K562 (cell line): ENCODE measurements at regions not wholly inside any gene's neighbourhood (a gene's known extent, or its start where the extent isn't known, plus 50 kb on each side); places are given as distances from the start of the nearest gene placed in this dataset.

Experiments used
- ATAC-seq: fragments of 200-7000 bp; cut with Tn5 transposase; 3 replicates; pipeline ENCODE4 v1.9.1; 2020; ENCODE audit warnings: moderate library complexity
- BruUV-seq: library from RNA; stranded (reverse); fragments of 400-500 nt; replicated peaks from 2 replicates; lab custom pipeline; 2021; lab: Mats Ljungman, UMichigan
- CTCF ChIA-PET: fragments of 300-600 bp; formaldehyde crosslinking; extraction: SDS; loops from one replicate; lab custom pipeline; 2021; ENCODE audit warnings: low intra/inter-chr PET ratio; lab: Yijun Ruan, JAX
- POLR2A ChIA-PET: fragments of 300-600, 350-650 bp; sonication (Branson Sonifier 250); formaldehyde crosslinking; extraction: SDS; loops from one replicate; lab custom pipeline; 2021; ENCODE audit warnings: antibody characterized with exemption, inconsistent platforms; lab: Yijun Ruan, JAX
- DNase-seq, 4 experiments: peaks; one replicate each; pipeline versions ENCODE4 v3.0.0 to v3.0.0-alpha.2; 2011 to 2018; ENCODE audit warnings: low spot score in 3 of 4, mixed read lengths in 3 of 4; ENCODE audit errors: extremely low read depth in 1 of 4
- FAIRE-seq: peaks from 2 replicates; lab custom pipeline; 2011; peaks lifted over from hg19 to GRCh38; lab: Jason Lieb, UNC
- H2AFZ ChIP-seq: 2 replicates; pipeline ENCODE4 v1.6.0; 2011; ENCODE audit warnings: low read depth, low read length, control low read depth, inconsistent platforms
- H3K27ac ChIP-seq: fragments of 200-600 bp; 3 replicates; pipeline ENCODE4 v1.8.0; 2011; ENCODE audit warnings: low read depth, mild to moderate bottlenecking, control low read depth, inconsistent platforms, low read length, moderate library complexity, mixed read lengths; ENCODE audit errors: extremely low read depth
- H3K27me3 ChIP-seq, 2 experiments: fragments of 300-600 bp in 1 of 2; 2 replicates in 1 of 2; 3 replicates in 1 of 2; pipeline versions ENCODE4 v1.6.0 to v1.8.0; 2011; ENCODE audit warnings: inconsistent platforms in 2 of 2, low read length in 2 of 2, mild to moderate bottlenecking in 1 of 2, mixed read lengths in 1 of 2, moderate library complexity in 1 of 2; ENCODE audit not compliant: control insufficient read depth in 2 of 2, insufficient read depth in 2 of 2
- H3K36me3 ChIP-seq: fragments of 300-600 bp; 3 replicates; pipeline ENCODE4 v1.8.0; 2011; ENCODE audit warnings: mild to moderate bottlenecking, low read length, inconsistent platforms; ENCODE audit not compliant: control insufficient read depth, insufficient read depth
- H3K4me1 ChIP-seq, 2 experiments: fragments of 200-600 bp in 1 of 2; replicated peaks in 1 of 2; 2 replicates in 1 of 2; 3 replicates in 1 of 2; pipeline versions ENCODE4 v1.5.1 to v1.8.0; 2011; ENCODE audit warnings: inconsistent platforms in 2 of 2, low read length in 2 of 2, mild to moderate bottlenecking in 1 of 2, mixed read lengths in 1 of 2, moderate library complexity in 1 of 2; ENCODE audit not compliant: control insufficient read depth in 2 of 2, insufficient read depth in 2 of 2
- H3K4me2 ChIP-seq: 2 replicates; pipeline ENCODE4 v1.6.1; 2011; ENCODE audit warnings: low read length, control low read depth, inconsistent platforms, mixed read lengths; ENCODE audit not compliant: insufficient read depth
- H3K4me3 ChIP-seq: fragments of 200-600 bp; sonication (generic), shearing (Covaris generic); 2 replicates; pipeline ENCODE4 v1.5.1; 2016; ENCODE audit warnings: control low read depth, inconsistent platforms
- H3K79me2 ChIP-seq: fragments of 200-600 bp; 3 replicates; pipeline ENCODE4 v1.8.0; 2011; ENCODE audit warnings: low read length, inconsistent platforms; ENCODE audit not compliant: control insufficient read depth, insufficient read depth
- H3K9ac ChIP-seq, 2 experiments: 2 replicates each; pipeline versions ENCODE4 v1.6.0 to v1.6.1; 2011; ENCODE audit warnings: low read depth in 2 of 2, low read length in 2 of 2, control low read depth in 1 of 2, inconsistent platforms in 1 of 2, mild to moderate bottlenecking in 1 of 2, mixed read lengths in 1 of 2; ENCODE audit not compliant: insufficient read depth in 1 of 2
- H3K9me1 ChIP-seq: one replicate; pipeline ENCODE4 v1.6.0; 2011; ENCODE audit warnings: inconsistent platforms, mild to moderate bottlenecking, low read length, moderate library complexity; ENCODE audit not compliant: control insufficient read depth, insufficient read depth
- H3K9me3 ChIP-seq: replicated peaks from 2 replicates; pipeline ENCODE4 v1.5.1; 2011; ENCODE audit warnings: low read depth, low read length, inconsistent platforms; ENCODE audit not compliant: control insufficient read depth, insufficient read depth
- H4K20me1 ChIP-seq: replicated peaks from 2 replicates; pipeline ENCODE4 v1.6.1; 2011; ENCODE audit warnings: low read length, inconsistent platforms, mixed read lengths; ENCODE audit not compliant: control insufficient read depth, insufficient read depth
- BMI1 ChIP-seq: fragments of 150-350 bp; IDR thresholded peaks from 2 replicates; pipeline ENCODE4 v1.6.1; 2014; ENCODE audit warnings: low read length
- CBX5 ChIP-seq: IDR thresholded peaks from 2 replicates; pipeline ENCODE4 v1.6.1; 2014; ENCODE audit warnings: low read depth, borderline replicate concordance
- COPS2 ChIP-seq: fragments of 450-650 bp; conservative IDR thresholded peaks from 2 replicates; pipeline ENCODE4 v1.6.1; 2016; ENCODE audit warnings: mild to moderate bottlenecking, moderate library complexity
- CTBP1 ChIP-seq: fragments of 450-650 bp; IDR thresholded peaks from 2 replicates; pipeline ENCODE4 v1.6.1; 2016; ENCODE audit warnings: borderline replicate concordance
- CTCF ChIP-seq, 3 experiments: IDR thresholded peaks in 2 of 3; conservative IDR thresholded peaks in 1 of 3; 2 replicates each; pipeline ENCODE4 v1.5.1; 2011 to 2012; ENCODE audit warnings: low read length in 3 of 3, mild to moderate bottlenecking in 3 of 3, control low read depth in 2 of 3, improper control_type of control experiment in 1 of 3, inconsistent platforms in 1 of 3, low read depth in 1 of 3, mixed read lengths in 1 of 3, moderate library complexity in 1 of 3; ENCODE audit not compliant: insufficient read depth in 2 of 3
- E2F6 ChIP-seq, 2 experiments: IDR thresholded peaks; 2 replicates each; pipeline ENCODE4 v1.6.1; 2011; ENCODE audit warnings: borderline replicate concordance in 1 of 2, control low read depth in 1 of 2, low read depth in 1 of 2, low read length in 1 of 2, mild to moderate bottlenecking in 1 of 2, mixed read lengths in 1 of 2, moderate library complexity in 1 of 2; ENCODE audit not compliant: insufficient read depth in 1 of 2, insufficient read length in 1 of 2, poor library complexity in 1 of 2, severe bottlenecking in 1 of 2; ENCODE audit errors: extremely low read depth in 1 of 2
- IRF1 ChIP-seq: sonication (generic); formaldehyde crosslinking; IDR thresholded peaks from 2 replicates; pipeline ENCODE4 v1.8.0; 2022; ENCODE audit warnings: missing genetic modification reagents, mild to moderate bottlenecking, borderline replicate concordance
- KLF13 ChIP-seq: fragments of 450-650 bp; IDR thresholded peaks from 2 replicates; pipeline ENCODE4 v1.6.1; 2016; ENCODE audit warnings: missing genetic modification characterization, low read depth, mild to moderate bottlenecking, missing compliant biosample characterization, moderate library complexity, borderline replicate concordance
- KLF16 ChIP-seq: IDR thresholded peaks from 2 replicates; pipeline ENCODE4 v1.6.1; 2016; ENCODE audit warnings: antibody characterized with exemption
- RBFOX2 ChIP-seq: fragments of 200-400 bp; formaldehyde crosslinking; IDR thresholded peaks from 2 replicates; pipeline ENCODE4 v1.6.1; 2017; ENCODE audit warnings: low read depth, mild to moderate bottlenecking, low read length, moderate library complexity
- SMAD4 ChIP-seq: fragments of 250-450 bp; sonication (Bioruptor Pico); conservative IDR thresholded peaks from 2 replicates; pipeline ENCODE4 v1.8.0; 2021; ENCODE audit warnings: inconsistent platforms, mild to moderate bottlenecking, moderate library complexity
- TEAD1 ChIP-seq, 2 experiments: fragments of 450-650 bp in 1 of 2; sonication (generic) in 1 of 2; formaldehyde crosslinking; IDR thresholded peaks; 2 replicates each; pipeline versions ENCODE4 v1.4.0 to v1.8.0; 2020 to 2022; ENCODE audit warnings: mild to moderate bottlenecking in 2 of 2, missing genetic modification reagents in 1 of 2
- UBTF ChIP-seq, 2 experiments: IDR thresholded peaks; 2 replicates each; pipeline ENCODE4 v1.6.1; 2012; ENCODE audit warnings: improper control_type of control experiment in 2 of 2, low read depth in 2 of 2, low read length in 2 of 2, borderline replicate concordance in 1 of 2
- ZNF384 ChIP-seq: IDR thresholded peaks from 2 replicates; pipeline ENCODE4 v1.6.1; 2012; ENCODE audit warnings: low read depth, low read length, improper control_type of control experiment
- WGBS: fragments of 100-300 bp; shearing (Covaris generic); methylation state at CpG from one replicate; pipeline ENCODE4 v1.1.6; 2016; ENCODE audit warnings: low coverage, mixed read lengths; ENCODE audit not compliant: insufficient coverage; ENCODE audit errors: missing lambda C conversion rate; 5-methylcytosine and 5-hydroxymethylcytosine counted together
- in situ Hi-C: fragments of 300-500 bp; cut with MboI; formaldehyde crosslinking; loops from 4 replicates; pipeline ENCODE4 v1.15.0; 2018; ENCODE audit warnings: inconsistent platforms, mixed read lengths
- intact Hi-C: fragments of 100-400 bp; cut with micrococcal nuclease; formaldehyde crosslinking; loops from 2 replicates; pipeline ENCODE4 v1.14.2; 2022

- peak; percentile 95 for FAIRE-seq
- no TSS peak for BruUV-seq
- Histone ChIP-seq H3K9ac (peak overlapping the region in 1 of 2 experiments; percentile 46; a peak in 2 of 4 replicates), H3K4me2 (peak overlapping the region; percentile 35), H3K27ac (0 out of 3 replicates have a peak overlapping the region, but pooled peaks have one; percentile 1), H3K9me1 (no peaks in the 10 kb centered on the region), H3K9me3 (no peaks in the 10 kb centered on the region), H3K79me2 (no peaks in the 10 kb centered on the region), H3K4me1 (peaks cover 19 to 20% of the 10 kb centered on the region in 2 experiments), H4K20me1 (no peaks in the 10 kb centered on the region), H2AFZ (peak overlapping the region; percentile 91), H3K4me3 (no peak overlapping the region), H3K27me3 (no peaks in the 10 kb centered on the region), H3K36me3 (peaks cover 6% of the 10 kb centered on the region; the same call in 2 of the 3 replicates)
- intact Hi-C loops (loop anchor here (1.0 to 5.0 kb wide), 7 partner anchors 22 to 616 kb away; no protein-coding TSS in a partner anchor), in situ Hi-C loops (loop anchor here (5.0 kb wide), 1 partner anchor 145 kb away; no protein-coding TSS in a partner anchor)
- ChIA-PET POLR2A (interaction anchor here (0.6 to 1.9 kb wide), 12 partner anchors 10 to 1046 kb away, joined by 3 to 9 read pairs (median 4); no protein-coding TSS in a partner anchor), CTCF (interaction anchor here (0.6 to 5.2 kb wide), 8 partner anchors 111 to 795 kb away, joined by 3 to 51 read pairs (median 6); no protein-coding TSS in a partner anchor)
- WGBS, result 41% methylated on average over 22 of the region's 22 CpGs
- peak; percentile 87 to 94 (median 88) for DNase-seq
- peak; percentile 94 for ATAC-seq
- TF ChIP-seq ZNF384 (peak; percentile 89), E2F6 (IDR thresholded peaks at IDR 0.05; ENCODE audit: borderline replicate concordance in 1 of 2, extremely low read depth in 1 of 2, insufficient read depth in 1 of 2, insufficient read length in 1 of 2, low read depth in 1 of 2, low read length in 1 of 2, poor library complexity in 1 of 2, severe bottlenecking in 1 of 2) (peak; percentile 76 to 83), UBTF (IDR thresholded peaks at IDR 0.05; ENCODE audit: borderline replicate concordance in 1 of 2, low read depth in 2 of 2, low read length in 2 of 2) (no peak), SMAD4 (CRISPR knock-in tag) (peak; percentile 43; the same call in 1 of the 2 replicates), IRF1 (CRISPR knock-in tag) (no peak), CTBP1 (peak; percentile 36; the same call in 1 of the 2 replicates), BMI1 (0 out of 2 replicates have a peak, but pooled peaks have one; percentile 19), TEAD1 (CRISPR knock-in tag; IDR thresholded peaks at IDR 0.05) (peak in 1 of 2 experiments; percentile 84; a peak in 1 of 4 replicates), KLF13 (tag) (no peak), CBX5 (0 out of 2 replicates have a peak, but pooled peaks have one; percentile 27), KLF16 (0 out of 2 replicates have a peak, but pooled peaks have one; percentile 30), CTCF (IDR thresholded peaks at IDR 0.05 in 2 of 3, conservative IDR thresholded peaks at IDR 0.05 in 1 of 3; ENCODE audit: insufficient read depth in 2 of 3, low read depth in 1 of 3, low read length in 3 of 3) (peak; percentile 96 to 99 (median 96)), RBFOX2 (no peak), COPS2 (no peak)
Observed at GRCh38 chr7:130896898-130897514, 163.0 kb upstream of the KLF14 start.
